ENCODE measurements at regions not wholly inside any gene's neighbourhood (a gene's known extent, or its start where the extent isn't known, plus 50 kb on each side); places are given as distances from the start of the nearest gene placed in this dataset.

GRCh38 chr1:34277150-34277549, 100.4 kb downstream of the C1orf94 start:
- Histone ChIP-seq H3K4me3 (ENCODE audit: low read length) (no peak overlapping the region), H3K4me1 (ENCODE audit: low read length) (no peaks in the 10 kb centered on the region), H3K79me2 (ENCODE audit: low read length) (no peaks in the 10 kb centered on the region), H3K9ac (ENCODE audit: low read length) (no peak overlapping the region), H3K27ac (ENCODE audit: low read length) (no peak overlapping the region), H3K36me3 (replicated peaks; ENCODE audit: low read depth, low read length) (no peaks in the 10 kb centered on the region), H3K4me2 (ENCODE audit: low read length) (no peak overlapping the region), H3K9me3 (ENCODE audit: insufficient read depth, low read length) (no peaks in the 10 kb centered on the region), H4K20me1 (ENCODE audit: insufficient read depth, low read length) (no peaks in the 10 kb centered on the region), H3K27me3 (ENCODE audit: low read depth, low read length) (no peaks in the 10 kb centered on the region), H2AFZ (ENCODE audit: low read depth, low read length) (no peak overlapping the region)
- TF ChIP-seq, protein P1, sequence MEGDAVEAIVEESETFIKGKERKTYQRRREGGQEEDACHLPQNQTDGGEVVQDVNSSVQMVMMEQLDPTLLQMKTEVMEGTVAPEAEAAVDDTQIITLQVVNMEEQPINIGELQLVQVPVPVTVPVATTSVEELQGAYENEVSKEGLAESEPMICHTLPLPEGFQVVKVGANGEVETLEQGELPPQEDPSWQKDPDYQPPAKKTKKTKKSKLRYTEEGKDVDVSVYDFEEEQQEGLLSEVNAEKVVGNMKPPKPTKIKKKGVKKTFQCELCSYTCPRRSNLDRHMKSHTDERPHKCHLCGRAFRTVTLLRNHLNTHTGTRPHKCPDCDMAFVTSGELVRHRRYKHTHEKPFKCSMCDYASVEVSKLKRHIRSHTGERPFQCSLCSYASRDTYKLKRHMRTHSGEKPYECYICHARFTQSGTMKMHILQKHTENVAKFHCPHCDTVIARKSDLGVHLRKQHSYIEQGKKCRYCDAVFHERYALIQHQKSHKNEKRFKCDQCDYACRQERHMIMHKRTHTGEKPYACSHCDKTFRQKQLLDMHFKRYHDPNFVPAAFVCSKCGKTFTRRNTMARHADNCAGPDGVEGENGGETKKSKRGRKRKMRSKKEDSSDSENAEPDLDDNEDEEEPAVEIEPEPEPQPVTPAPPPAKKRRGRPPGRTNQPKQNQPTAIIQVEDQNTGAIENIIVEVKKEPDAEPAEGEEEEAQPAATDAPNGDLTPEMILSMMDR (IDR thresholded peaks at IDR 0.05; ENCODE audit: low read depth, low read length), result no peak
- TF ChIP-seq EZH2phosphoT487 (IDR thresholded peaks at IDR 0.05; ENCODE audit: low read depth), result no peak

DNA sequence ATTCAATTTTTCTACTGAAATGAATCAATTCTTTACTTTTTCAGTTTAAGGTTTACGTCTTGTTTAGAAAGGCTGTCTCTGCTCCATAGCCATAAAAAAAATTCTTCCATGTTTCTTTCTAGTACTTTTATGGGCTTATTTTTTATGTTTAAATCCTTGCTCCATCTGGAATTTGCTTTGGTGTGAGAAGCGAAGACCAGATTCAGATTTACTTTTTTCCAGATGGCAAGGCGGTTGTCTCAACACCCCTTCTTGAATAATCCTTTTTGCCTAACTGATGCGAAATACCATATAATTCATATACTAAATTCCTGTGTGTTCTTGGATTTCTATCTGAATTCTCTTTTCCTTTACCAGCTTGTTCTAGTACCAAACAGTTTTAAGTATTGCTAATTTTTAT, 101.5 kb downstream of the C1orf94 start:
- H4K20me1 ChIP-seq (ENCODE audit: insufficient read depth, low read length), result no peaks in the 10 kb centered on the region
- H3K79me2 ChIP-seq (ENCODE audit: low read length), result no peaks in the 10 kb centered on the region
- H3K4me1 ChIP-seq (ENCODE audit: low read length), result no peaks in the 10 kb centered on the region
- H3K36me3 ChIP-seq (replicated peaks; ENCODE audit: low read depth, low read length), result no peaks in the 10 kb centered on the region
- no peaks in the 10 kb centered on the region for H3K27me3 ChIP-seq (ENCODE audit: low read depth, low read length)
- H3K4me2 ChIP-seq (ENCODE audit: low read length), result no peak overlapping the region
- no peak overlapping the region for H3K4me3 ChIP-seq (ENCODE audit: low read length)
- H2AFZ ChIP-seq (ENCODE audit: low read depth, low read length), result no peak overlapping the region
- no peak overlapping the region for H3K9ac ChIP-seq (ENCODE audit: low read length)
- TF ChIP-seq, protein P1 (IDR thresholded peaks at IDR 0.05; ENCODE audit: low read depth, low read length), result no peak
- no peak for TF ChIP-seq EZH2phosphoT487 (IDR thresholded peaks at IDR 0.05; ENCODE audit: low read depth)
- no peaks in the 10 kb centered on the region for H3K9me3 ChIP-seq (ENCODE audit: insufficient read depth, low read length)
- no peak overlapping the region for H3K27ac ChIP-seq (ENCODE audit: low read length)

GRCh38 chr1:34279971-34280370, 103.3 kb downstream of the C1orf94 start:
- no peaks in the 10 kb centered on the region for H3K4me1 ChIP-seq (ENCODE audit: low read length)
- H3K9me3 ChIP-seq (ENCODE audit: insufficient read depth, low read length), result no peaks in the 10 kb centered on the region
- no peaks in the 10 kb centered on the region for H3K27me3 ChIP-seq (ENCODE audit: low read depth, low read length)
- H3K4me2 ChIP-seq (ENCODE audit: low read length), result no peak overlapping the region
- H3K79me2 ChIP-seq (ENCODE audit: low read length), result no peaks in the 10 kb centered on the region
- H4K20me1 ChIP-seq (ENCODE audit: insufficient read depth, low read length), result no peaks in the 10 kb centered on the region
- H2AFZ ChIP-seq (ENCODE audit: low read depth, low read length), result no peak overlapping the region
- TF ChIP-seq, protein P1 (IDR thresholded peaks at IDR 0.05; ENCODE audit: low read depth, low read length), result no peak
- H3K27ac ChIP-seq (ENCODE audit: low read length), result no peak overlapping the region
- H3K36me3 ChIP-seq (replicated peaks; ENCODE audit: low read depth, low read length), result no peaks in the 10 kb centered on the region
- H3K4me3 ChIP-seq (ENCODE audit: low read length), result no peak overlapping the region
- H3K9ac ChIP-seq (ENCODE audit: low read length), result no peak overlapping the region

- H3K4me3 ChIP-seq (ENCODE audit: low read length), result no peak overlapping the region
- H3K27me3 ChIP-seq (ENCODE audit: low read depth, low read length), result no peaks in the 10 kb centered on the region
- TF ChIP-seq, protein P1 (IDR thresholded peaks at IDR 0.05; ENCODE audit: low read depth, low read length), result no peak
- no peak for TF ChIP-seq EZH2phosphoT487 (IDR thresholded peaks at IDR 0.05; ENCODE audit: low read depth)
- H3K4me2 ChIP-seq (ENCODE audit: low read length), result no peak overlapping the region
- H3K9me3 ChIP-seq (ENCODE audit: insufficient read depth, low read length), result no peaks in the 10 kb centered on the region
- H3K4me1 ChIP-seq (ENCODE audit: low read length), result no peaks in the 10 kb centered on the region
- no peak overlapping the region for H2AFZ ChIP-seq (ENCODE audit: low read depth, low read length)
- no peaks in the 10 kb centered on the region for H3K36me3 ChIP-seq (replicated peaks; ENCODE audit: low read depth, low read length)
- no peak overlapping the region for H3K9ac ChIP-seq (ENCODE audit: low read length)
- H4K20me1 ChIP-seq (ENCODE audit: insufficient read depth, low read length), result no peaks in the 10 kb centered on the region
- no peak overlapping the region for H3K27ac ChIP-seq (ENCODE audit: low read length)
- H3K79me2 ChIP-seq (ENCODE audit: low read length), result no peaks in the 10 kb centered on the region
These were observed 103.8 kb downstream of the C1orf94 start for GRCh38 chr1:34280509-34280908.

Data from OCI-LY3 (cell line).